HEK293 (cell line): ENCODE measurements at regions not wholly inside any gene's neighbourhood (a gene's known extent, or its start where the extent isn't known, plus 50 kb on each side); places are given as distances from the start of the nearest gene placed in this dataset.

Experiments
- CTCF ChIP-seq: fragments of 450-650 bp; formaldehyde crosslinking; IDR thresholded peaks from 2 replicates; pipeline ENCODE4 v1.5.1; 2016; ENCODE audit warnings: missing biosample characterization, missing genetic modification characterization
- INSM2 ChIP-seq: fragments of 450-650 bp; formaldehyde crosslinking; IDR thresholded peaks from 2 replicates; pipeline ENCODE4 v1.5.1; 2016; ENCODE audit warnings: missing biosample characterization, missing genetic modification characterization
- YY2 ChIP-seq: fragments of 450-650 bp; formaldehyde crosslinking; IDR thresholded peaks from 2 replicates; pipeline ENCODE4 v1.5.1; 2016; ENCODE audit warnings: missing biosample characterization, missing genetic modification characterization
- ZBTB44 ChIP-seq: fragments of 450-650 bp; IDR thresholded peaks from 2 replicates; pipeline ENCODE4 v1.5.1; 2018; ENCODE audit warnings: missing biosample characterization, mild to moderate bottlenecking, missing genetic modification characterization
- ZNF114 ChIP-seq: fragments of 450-650 bp; formaldehyde crosslinking; IDR thresholded peaks from 2 replicates; pipeline ENCODE4 v1.5.0; 2017; ENCODE audit warnings: missing biosample characterization, missing genetic modification characterization
- ZNF16 ChIP-seq: fragments of 450-650 bp; formaldehyde crosslinking; IDR thresholded peaks from 2 replicates; pipeline ENCODE4 v1.5.1; 2016; ENCODE audit warnings: low read depth, missing biosample characterization, missing genetic modification characterization
- ZNF175 ChIP-seq: fragments of 450-650 bp; formaldehyde crosslinking; IDR thresholded peaks from 2 replicates; pipeline ENCODE4 v1.5.1; 2016; ENCODE audit warnings: missing biosample characterization, missing genetic modification characterization
- ZNF19 ChIP-seq: fragments of 450-650 bp; formaldehyde crosslinking; IDR thresholded peaks from 2 replicates; pipeline ENCODE4; 2016; ENCODE audit warnings: missing biosample characterization, missing genetic modification characterization, low read depth
- ZNF23 ChIP-seq: fragments of 450-650 bp; formaldehyde crosslinking; IDR thresholded peaks from 2 replicates; pipeline ENCODE4 v1.5.1; 2016; ENCODE audit warnings: missing biosample characterization, missing genetic modification characterization, borderline replicate concordance
- ZNF311 ChIP-seq: fragments of 450-650 bp; formaldehyde crosslinking; IDR thresholded peaks from 2 replicates; pipeline ENCODE4 v1.5.1; 2017; ENCODE audit warnings: missing biosample characterization, missing genetic modification characterization, borderline replicate concordance
- ZNF768 ChIP-seq: fragments of 450-650 bp; formaldehyde crosslinking; IDR thresholded peaks from 2 replicates; pipeline ENCODE4 v1.5.1; 2018; ENCODE audit warnings: missing biosample characterization, mild to moderate bottlenecking, missing genetic modification characterization

GRCh38 chr4:41366911-41367517 lies 110.3 kb downstream of the UCHL1 start:
- TF ChIP-seq INSM2 (tag by site-specific recombination): no peak
- TF ChIP-seq ZNF175 (tag by site-specific recombination): no peak
- no peak for TF ChIP-seq ZNF19 (tag by site-specific recombination)
- TF ChIP-seq CTCF (tag by site-specific recombination): no peak
- no peak for TF ChIP-seq YY2 (tag by site-specific recombination)
- TF ChIP-seq ZBTB44 (tag by site-specific recombination): no peak
- no peak for TF ChIP-seq ZNF23 (tag by site-specific recombination)
- no peak for TF ChIP-seq ZNF16 (tag by site-specific recombination)
- TF ChIP-seq ZNF114: no peak
- TF ChIP-seq ZNF311 (tag by site-specific recombination): no peak
- TF ChIP-seq ZNF768: no peak
